HepG2 (cell line): ENCODE measurements at regions not wholly inside any gene's neighbourhood (a gene's known extent, or its start where the extent isn't known, plus 50 kb on each side); places are given as distances from the start of the nearest gene placed in this dataset.

Source experiments
- ATAC-seq: fragments of 200-7000 bp; cut with Tn5 transposase; 3 replicates; pipeline ENCODE4 v1.9.1; 2020; ENCODE audit warnings: mild to moderate bottlenecking, moderate library complexity
- BruUV-seq: library from RNA; stranded (reverse); fragments of 400-500 nt; replicated peaks from 2 replicates; lab custom pipeline; 2021; lab: Mats Ljungman, UMichigan
- CTCF ChIA-PET: fragments of 300-600 bp; formaldehyde crosslinking; extraction: SDS; loops from one replicate; lab custom pipeline; 2021; ENCODE audit warnings: low total read pairs, inconsistent platforms, low intra/inter-chr PET ratio; lab: Yijun Ruan, JAX
- POLR2A ChIA-PET: fragments of 350-600 bp; sonication (Branson Sonifier 250); formaldehyde crosslinking; loops from one replicate; lab custom pipeline; 2020; ENCODE audit warnings: antibody characterized with exemption, inconsistent platforms; lab: Yijun Ruan, JAX
- DNase-seq: peaks from one replicate; pipeline ENCODE4 v3.0.0-alpha.2; 2015; ENCODE audit warnings: low spot score
- FAIRE-seq: peaks from 3 replicates; lab custom pipeline; 2011; peaks lifted over from hg19 to GRCh38; lab: Jason Lieb, UNC
- H2AFZ ChIP-seq: one replicate; pipeline ENCODE4 v1.6.1; 2011; ENCODE audit warnings: low read length, inconsistent platforms
- H3K27ac ChIP-seq: fragments of 300-600 bp; 3 replicates; pipeline ENCODE4 v1.8.0; 2011; ENCODE audit warnings: mixed run types, mild to moderate bottlenecking, mixed read lengths, low read length, inconsistent platforms; ENCODE audit not compliant: insufficient read depth; ENCODE audit errors: extremely low read length
- H3K27me3 ChIP-seq, 2 experiments: fragments of 200-600 bp in 1 of 2; 2 replicates in 1 of 2; 3 replicates in 1 of 2; pipeline versions ENCODE4 v1.6.0 to v1.8.0; 2011; ENCODE audit warnings: low read length in 2 of 2, mild to moderate bottlenecking in 2 of 2, moderate library complexity in 2 of 2, inconsistent platforms in 1 of 2; ENCODE audit not compliant: insufficient read depth in 2 of 2, control insufficient read depth in 1 of 2
- H3K36me3 ChIP-seq, 2 experiments: fragments of 200-600 bp in 1 of 2; replicated peaks in 1 of 2; 2 replicates in 1 of 2; 3 replicates in 1 of 2; pipeline versions ENCODE4 v1.5.1 to v1.8.0; 2011; ENCODE audit warnings: low read length in 2 of 2, inconsistent platforms in 1 of 2; ENCODE audit not compliant: insufficient read depth in 2 of 2, control insufficient read depth in 1 of 2
- H3K4me1 ChIP-seq: 2 replicates; pipeline ENCODE4 v1.5.1; 2012; ENCODE audit warnings: low read length, inconsistent platforms; ENCODE audit not compliant: insufficient read depth
- H3K4me2 ChIP-seq: 2 replicates; pipeline ENCODE4 v1.6.0; 2011; ENCODE audit warnings: low read depth, low read length, inconsistent platforms
- H3K4me3 ChIP-seq, 3 experiments: fragments of 200-600 bp in 1 of 3; sonication (generic), shearing (Covaris generic) in 1 of 3; replicated peaks in 1 of 3; 2 replicates each; pipeline ENCODE4 v1.5.1; 2011 to 2016; ENCODE audit warnings: low read length in 3 of 3, inconsistent platforms in 2 of 3, low read depth in 2 of 3, mild to moderate bottlenecking in 2 of 3, control low read depth in 1 of 3, mixed read lengths in 1 of 3; ENCODE audit not compliant: insufficient read depth in 1 of 3
- H3K79me2 ChIP-seq: one replicate; pipeline ENCODE4 v1.6.1; 2011; ENCODE audit warnings: low read length, inconsistent platforms; ENCODE audit not compliant: insufficient read depth
- H3K9ac ChIP-seq: 2 replicates; pipeline ENCODE4 v1.6.0; 2011; ENCODE audit warnings: mild to moderate bottlenecking, low read depth, low read length, inconsistent platforms; ENCODE audit not compliant: insufficient read depth
- H3K9me3 ChIP-seq: 2 replicates; pipeline ENCODE4 v1.5.1; 2012; ENCODE audit warnings: mild to moderate bottlenecking, low read length
- H4K20me1 ChIP-seq: 2 replicates; pipeline ENCODE4 v1.6.0; 2011; ENCODE audit warnings: inconsistent platforms, mild to moderate bottlenecking, low read length, moderate library complexity; ENCODE audit not compliant: insufficient read depth
- WGBS: methylation state at CpG from one replicate; pipeline ENCODE4 v1.1.6; 2017; ENCODE audit warnings: low lambda C conversion rate; 5-methylcytosine and 5-hydroxymethylcytosine counted together
- in situ Hi-C: cut with HindIII; loops from 2 replicates; pipeline ENCODE4 v1.10.0; 2017; ENCODE audit warnings: low pct_unique_long_range_greater_than_20kb; ENCODE audit not compliant: extremely low pct_ligation_motif_present
- intact Hi-C: fragments of 100-400 bp; cut with micrococcal nuclease; formaldehyde crosslinking; loops from one replicate; pipeline ENCODE4 v1.10.0; 2022; ENCODE audit not compliant: unreplicated experiment
- TF ChIP-seq, protein P1 (sequence below): sonication (generic); formaldehyde crosslinking; IDR thresholded peaks from 2 replicates; pipeline ENCODE4 v1.9.0; 2021; ENCODE audit warnings: mild to moderate bottlenecking, missing genetic modification reagents

- Histone ChIP-seq H4K20me1 (no peaks in the 10 kb centered on the region), H3K9me3 (peaks cover 66% of the 10 kb centered on the region), H2AFZ (no peak overlapping the region), H3K79me2 (no peaks in the 10 kb centered on the region), H3K27ac (no peak overlapping the region), H3K27me3 (no peaks in the 10 kb centered on the region; a peak in 1 of 5 replicates), H3K9ac (no peak overlapping the region), H3K4me2 (no peak overlapping the region), H3K4me1 (no peaks in the 10 kb centered on the region), H3K4me3 (no peak overlapping the region), H3K36me3 (no peaks in the 10 kb centered on the region)
- ChIA-PET CTCF (no interaction called here), POLR2A (no interaction called here)
- no peak for DNase-seq
- FAIRE-seq, result no peak
- ATAC-seq, result no peak
- BruUV-seq, result no TSS peak
- TF ChIP-seq, protein P1, sequence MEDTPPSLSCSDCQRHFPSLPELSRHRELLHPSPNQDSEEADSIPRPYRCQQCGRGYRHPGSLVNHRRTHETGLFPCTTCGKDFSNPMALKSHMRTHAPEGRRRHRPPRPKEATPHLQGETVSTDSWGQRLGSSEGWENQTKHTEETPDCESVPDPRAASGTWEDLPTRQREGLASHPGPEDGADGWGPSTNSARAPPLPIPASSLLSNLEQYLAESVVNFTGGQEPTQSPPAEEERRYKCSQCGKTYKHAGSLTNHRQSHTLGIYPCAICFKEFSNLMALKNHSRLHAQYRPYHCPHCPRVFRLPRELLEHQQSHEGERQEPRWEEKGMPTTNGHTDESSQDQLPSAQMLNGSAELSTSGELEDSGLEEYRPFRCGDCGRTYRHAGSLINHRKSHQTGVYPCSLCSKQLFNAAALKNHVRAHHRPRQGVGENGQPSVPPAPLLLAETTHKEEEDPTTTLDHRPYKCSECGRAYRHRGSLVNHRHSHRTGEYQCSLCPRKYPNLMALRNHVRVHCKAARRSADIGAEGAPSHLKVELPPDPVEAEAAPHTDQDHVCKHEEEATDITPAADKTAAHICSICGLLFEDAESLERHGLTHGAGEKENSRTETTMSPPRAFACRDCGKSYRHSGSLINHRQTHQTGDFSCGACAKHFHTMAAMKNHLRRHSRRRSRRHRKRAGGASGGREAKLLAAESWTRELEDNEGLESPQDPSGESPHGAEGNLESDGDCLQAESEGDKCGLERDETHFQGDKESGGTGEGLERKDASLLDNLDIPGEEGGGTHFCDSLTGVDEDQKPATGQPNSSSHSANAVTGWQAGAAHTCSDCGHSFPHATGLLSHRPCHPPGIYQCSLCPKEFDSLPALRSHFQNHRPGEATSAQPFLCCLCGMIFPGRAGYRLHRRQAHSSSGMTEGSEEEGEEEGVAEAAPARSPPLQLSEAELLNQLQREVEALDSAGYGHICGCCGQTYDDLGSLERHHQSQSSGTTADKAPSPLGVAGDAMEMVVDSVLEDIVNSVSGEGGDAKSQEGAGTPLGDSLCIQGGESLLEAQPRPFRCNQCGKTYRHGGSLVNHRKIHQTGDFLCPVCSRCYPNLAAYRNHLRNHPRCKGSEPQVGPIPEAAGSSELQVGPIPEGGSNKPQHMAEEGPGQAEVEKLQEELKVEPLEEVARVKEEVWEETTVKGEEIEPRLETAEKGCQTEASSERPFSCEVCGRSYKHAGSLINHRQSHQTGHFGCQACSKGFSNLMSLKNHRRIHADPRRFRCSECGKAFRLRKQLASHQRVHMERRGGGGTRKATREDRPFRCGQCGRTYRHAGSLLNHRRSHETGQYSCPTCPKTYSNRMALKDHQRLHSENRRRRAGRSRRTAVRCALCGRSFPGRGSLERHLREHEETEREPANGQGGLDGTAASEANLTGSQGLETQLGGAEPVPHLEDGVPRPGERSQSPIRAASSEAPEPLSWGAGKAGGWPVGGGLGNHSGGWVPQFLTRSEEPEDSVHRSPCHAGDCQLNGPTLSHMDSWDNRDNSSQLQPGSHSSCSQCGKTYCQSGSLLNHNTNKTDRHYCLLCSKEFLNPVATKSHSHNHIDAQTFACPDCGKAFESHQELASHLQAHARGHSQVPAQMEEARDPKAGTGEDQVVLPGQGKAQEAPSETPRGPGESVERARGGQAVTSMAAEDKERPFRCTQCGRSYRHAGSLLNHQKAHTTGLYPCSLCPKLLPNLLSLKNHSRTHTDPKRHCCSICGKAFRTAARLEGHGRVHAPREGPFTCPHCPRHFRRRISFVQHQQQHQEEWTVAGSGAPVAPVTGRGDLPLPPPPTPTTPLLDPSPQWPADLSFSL (CRISPR knock-in tag), result no peak
- in situ Hi-C loops, result no loop called here
- intact Hi-C loops, result no loop called here
- WGBS, result 58% methylated on average over 3 of the region's 3 CpGs
These were observed 412.7 kb upstream of the SEL1L start for GRCh38 chr14:81946375-81946774.
